ENCODE measurements at regions not wholly inside any gene's neighbourhood (a gene's known extent, or its start where the extent isn't known, plus 50 kb on each side); places are given as distances from the start of the nearest gene placed in this dataset.

- TF ChIP-seq, protein P1, sequence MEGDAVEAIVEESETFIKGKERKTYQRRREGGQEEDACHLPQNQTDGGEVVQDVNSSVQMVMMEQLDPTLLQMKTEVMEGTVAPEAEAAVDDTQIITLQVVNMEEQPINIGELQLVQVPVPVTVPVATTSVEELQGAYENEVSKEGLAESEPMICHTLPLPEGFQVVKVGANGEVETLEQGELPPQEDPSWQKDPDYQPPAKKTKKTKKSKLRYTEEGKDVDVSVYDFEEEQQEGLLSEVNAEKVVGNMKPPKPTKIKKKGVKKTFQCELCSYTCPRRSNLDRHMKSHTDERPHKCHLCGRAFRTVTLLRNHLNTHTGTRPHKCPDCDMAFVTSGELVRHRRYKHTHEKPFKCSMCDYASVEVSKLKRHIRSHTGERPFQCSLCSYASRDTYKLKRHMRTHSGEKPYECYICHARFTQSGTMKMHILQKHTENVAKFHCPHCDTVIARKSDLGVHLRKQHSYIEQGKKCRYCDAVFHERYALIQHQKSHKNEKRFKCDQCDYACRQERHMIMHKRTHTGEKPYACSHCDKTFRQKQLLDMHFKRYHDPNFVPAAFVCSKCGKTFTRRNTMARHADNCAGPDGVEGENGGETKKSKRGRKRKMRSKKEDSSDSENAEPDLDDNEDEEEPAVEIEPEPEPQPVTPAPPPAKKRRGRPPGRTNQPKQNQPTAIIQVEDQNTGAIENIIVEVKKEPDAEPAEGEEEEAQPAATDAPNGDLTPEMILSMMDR (IDR thresholded peaks at IDR 0.05), result no peak
- TF ChIP-seq POLR2A (IDR thresholded peaks at IDR 0.05) (no peak), EP300 (IDR thresholded peaks at IDR 0.05; ENCODE audit: low read depth) (no peak)
Measured at GRCh38 chr14:44422699-44423098, 84.4 kb downstream of the FSCB start.
